Stomach (tissue), 4 donors: ENCODE measurements at regions not wholly inside any gene's neighbourhood (a gene's known extent, or its start where the extent isn't known, plus 50 kb on each side); places are given as distances from the start of the nearest gene placed in this dataset.

Experiments
- EP300 ChIP-seq: sonication (generic); formaldehyde crosslinking; IDR thresholded peaks from one replicate; pipeline ENCODE4 v1.6.1; 2017; ENCODE audit warnings: antibody characterized with exemption
- POLR2A ChIP-seq, 4 donors: fragments of 450-650 bp; IDR thresholded peaks; one replicate each; pipeline ENCODE4 v1.6.1; 2016; ENCODE audit warnings: antibody characterized with exemption in 4 of 4, control low read depth in 2 of 4, mild to moderate bottlenecking in 1 of 4, moderate library complexity in 1 of 4
- POLR2AphosphoS5 ChIP-seq, 3 donors: sonication (generic); formaldehyde crosslinking; IDR thresholded peaks; one replicate each; pipeline ENCODE4 v1.6.1; 2016; ENCODE audit warnings: antibody characterized with exemption in 3 of 3
- TF ChIP-seq, protein P1 (sequence below), 7 experiments: fragments of 450-650 bp in 4 of 7; fragments of 200-600 bp in 3 of 7; sonication (generic) in 3 of 7; IDR thresholded peaks; one replicate each; pipeline ENCODE4 v1.5.1; 2016 to 2019; ENCODE audit warnings: antibody characterized with exemption in 7 of 7, control low read depth in 2 of 7, mild to moderate bottlenecking in 1 of 7

DNA sequence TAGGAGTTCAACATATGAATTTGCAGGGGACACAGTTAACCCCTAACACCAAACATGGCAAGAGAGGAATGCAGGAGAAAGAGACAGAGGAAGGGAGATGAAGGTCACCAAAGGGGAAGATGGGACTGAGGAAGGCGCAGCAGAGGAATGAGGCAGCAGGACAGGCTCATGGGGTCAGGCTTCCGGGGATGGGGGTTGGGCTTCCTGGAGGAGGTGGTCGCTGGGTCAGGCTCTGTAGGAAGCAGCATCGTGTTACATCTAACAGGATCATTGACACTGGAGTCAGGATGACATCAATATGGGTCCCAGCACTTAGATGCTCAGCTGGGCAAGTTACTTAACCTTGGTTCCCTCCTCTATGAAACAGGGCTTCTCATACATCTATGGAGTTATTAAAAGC, 113.2 kb downstream of the NPTX2 start:
- TF ChIP-seq, protein P1, sequence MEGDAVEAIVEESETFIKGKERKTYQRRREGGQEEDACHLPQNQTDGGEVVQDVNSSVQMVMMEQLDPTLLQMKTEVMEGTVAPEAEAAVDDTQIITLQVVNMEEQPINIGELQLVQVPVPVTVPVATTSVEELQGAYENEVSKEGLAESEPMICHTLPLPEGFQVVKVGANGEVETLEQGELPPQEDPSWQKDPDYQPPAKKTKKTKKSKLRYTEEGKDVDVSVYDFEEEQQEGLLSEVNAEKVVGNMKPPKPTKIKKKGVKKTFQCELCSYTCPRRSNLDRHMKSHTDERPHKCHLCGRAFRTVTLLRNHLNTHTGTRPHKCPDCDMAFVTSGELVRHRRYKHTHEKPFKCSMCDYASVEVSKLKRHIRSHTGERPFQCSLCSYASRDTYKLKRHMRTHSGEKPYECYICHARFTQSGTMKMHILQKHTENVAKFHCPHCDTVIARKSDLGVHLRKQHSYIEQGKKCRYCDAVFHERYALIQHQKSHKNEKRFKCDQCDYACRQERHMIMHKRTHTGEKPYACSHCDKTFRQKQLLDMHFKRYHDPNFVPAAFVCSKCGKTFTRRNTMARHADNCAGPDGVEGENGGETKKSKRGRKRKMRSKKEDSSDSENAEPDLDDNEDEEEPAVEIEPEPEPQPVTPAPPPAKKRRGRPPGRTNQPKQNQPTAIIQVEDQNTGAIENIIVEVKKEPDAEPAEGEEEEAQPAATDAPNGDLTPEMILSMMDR (IDR thresholded peaks at IDR 0.05) = no peak
- no peak for TF ChIP-seq POLR2AphosphoS5 (IDR thresholded peaks at IDR 0.05)
- no peak for TF ChIP-seq EP300
- TF ChIP-seq POLR2A (IDR thresholded peaks at IDR 0.05) = no peak
